Common myeloid progenitor, CD34-positive (primary cell): ENCODE measurements at regions not wholly inside any gene's neighbourhood (a gene's known extent, or its start where the extent isn't known, plus 50 kb on each side); places are given as distances from the start of the nearest gene placed in this dataset.
"Not testable (repeated sequence)": the region's sequence is repeated elsewhere in the genome, so short reads cannot be mapped to it uniquely, and the experiment has no call there.

Experiments used
- CTCF ChIA-PET: fragments of 350-600 bp; sonication (Branson Sonifier 250); formaldehyde crosslinking; loops from one replicate; lab custom pipeline; 2021; ENCODE audit warnings: antibody characterized with exemption; lab: Charles Lee
- POLR2A ChIA-PET: fragments of 350-600 bp; sonication (Branson Sonifier 250); formaldehyde crosslinking; loops from one replicate; lab custom pipeline; 2021; ENCODE audit warnings: antibody characterized with exemption; lab: Charles Lee
- DNase-seq, 3 donors: peaks; one replicate each; pipeline versions ENCODE4 v3.0.0 to v3.0.0-alpha.2; 2013
- H3K27ac ChIP-seq, 2 experiments: 1 replicate in 1 of 2; 2 replicates in 1 of 2; pipeline ENCODE4 v1.7.0; 2013; ENCODE audit warnings: inconsistent platforms in 2 of 2, low read length in 2 of 2, mild to moderate bottlenecking in 2 of 2, low read depth in 1 of 2, moderate library complexity in 1 of 2; ENCODE audit not compliant: severe bottlenecking in 2 of 2, insufficient read depth in 1 of 2, poor library complexity in 1 of 2
- H3K27me3 ChIP-seq, 5 experiments: replicated peaks in 2 of 5; 1 replicate in 3 of 5; 2 replicates in 2 of 5; pipeline versions ENCODE4 v1.6.1 to v1.7.0; 2013; ENCODE audit warnings: low read length in 4 of 5, mild to moderate bottlenecking in 2 of 5, moderate library complexity in 2 of 5, inconsistent platforms in 1 of 5; ENCODE audit not compliant: insufficient read depth in 5 of 5, control insufficient read depth in 4 of 5
- H3K36me3 ChIP-seq, 4 experiments: 1 replicate in 2 of 4; 2 replicates in 2 of 4; pipeline versions ENCODE4 v1.6.1 to v1.7.0; 2013; ENCODE audit warnings: low read length in 3 of 4, control low read depth in 1 of 4, mild to moderate bottlenecking in 1 of 4; ENCODE audit not compliant: control insufficient read depth in 4 of 4, insufficient read depth in 4 of 4
- H3K4me1 ChIP-seq, 4 experiments: 1 replicate in 3 of 4; 2 replicates in 1 of 4; pipeline versions ENCODE4 v1.6.1 to v1.7.1; 2013; ENCODE audit warnings: low read length in 3 of 4, mild to moderate bottlenecking in 3 of 4, control low read depth in 1 of 4, inconsistent platforms in 1 of 4, moderate library complexity in 1 of 4; ENCODE audit not compliant: control insufficient read depth in 4 of 4, insufficient read depth in 4 of 4; ENCODE audit errors: control extremely low read depth in 1 of 4
- H3K4me3 ChIP-seq, 7 experiments: 1 replicate in 4 of 7; 2 replicates in 3 of 7; pipeline versions ENCODE4 v1.5.1 to v1.7.0; 2013; ENCODE audit warnings: mild to moderate bottlenecking in 7 of 7, low read length in 6 of 7, moderate library complexity in 6 of 7, inconsistent platforms in 2 of 7, low read depth in 2 of 7, control low read depth in 1 of 7; ENCODE audit not compliant: insufficient read depth in 4 of 7, control insufficient read depth in 1 of 7; ENCODE audit errors: extremely low read depth in 1 of 7
- H3K9me3 ChIP-seq, 5 experiments: 1 replicate in 4 of 5; 2 replicates in 1 of 5; pipeline versions ENCODE4 v1.6.1 to v1.7.1; 2013; ENCODE audit warnings: low read length in 4 of 5, mild to moderate bottlenecking in 2 of 5, inconsistent platforms in 1 of 5, low read depth in 1 of 5, moderate library complexity in 1 of 5; ENCODE audit not compliant: control insufficient read depth in 4 of 5, insufficient read depth in 2 of 5; ENCODE audit errors: control extremely low read depth in 1 of 5
- WGBS: methylation state at CpG from one replicate; pipeline ENCODE4 v1.1.5; 2013; ENCODE audit not compliant: insufficient coverage; 5-methylcytosine and 5-hydroxymethylcytosine counted together

DNA sequence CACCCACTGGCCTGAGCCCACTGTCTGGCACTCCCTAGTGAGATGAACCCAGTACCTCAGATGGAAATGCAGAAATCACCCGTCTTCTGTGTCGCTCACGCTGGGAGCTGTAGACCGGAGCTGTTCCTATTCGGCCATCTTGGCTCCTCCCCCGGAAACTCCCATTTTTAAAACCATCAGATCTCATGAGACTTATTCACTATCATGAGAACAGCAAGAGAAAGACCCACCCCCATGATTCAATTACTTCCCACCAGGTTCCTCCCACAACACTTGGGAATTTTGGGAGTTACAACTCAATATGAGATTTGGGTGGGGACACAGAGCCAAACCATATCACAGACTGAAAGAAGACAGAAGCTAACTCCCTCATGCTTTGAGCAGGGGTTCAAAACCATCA is 134.5 kb downstream of the SLC39A8 start:
- no CpG with 5 or more reads among the region's 6 CpGs for WGBS
- H3K4me3 ChIP-seq, H3K4me1 ChIP-seq, H3K27ac ChIP-seq, H3K27me3 ChIP-seq, H3K36me3 ChIP-seq, CTCF ChIA-PET, DNase-seq, POLR2A ChIA-PET, H3K9me3 ChIP-seq: not testable (repeated sequence)

DNA sequence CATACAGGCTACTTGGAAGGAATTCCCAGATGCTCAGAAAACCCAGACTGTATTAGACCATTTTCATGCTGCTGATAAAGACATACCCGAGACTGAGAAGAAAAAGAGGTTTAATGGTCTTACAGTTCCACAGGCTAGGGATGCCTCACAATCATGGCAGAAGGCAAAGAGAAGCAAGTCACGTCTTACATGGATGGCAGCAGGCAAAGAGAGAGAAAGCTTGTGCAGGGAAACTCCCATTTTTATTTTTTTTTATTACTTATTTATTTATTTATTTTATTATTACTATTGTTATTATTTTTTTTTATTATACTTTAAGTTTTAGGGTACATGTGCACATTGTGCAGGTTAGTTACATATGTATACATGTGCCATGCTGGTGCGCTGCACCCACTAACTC is 140.6 kb downstream of the SLC39A8 start:
- H3K4me3 ChIP-seq, H3K36me3 ChIP-seq, H3K27ac ChIP-seq, POLR2A ChIA-PET, H3K9me3 ChIP-seq, DNase-seq, H3K27me3 ChIP-seq, H3K4me1 ChIP-seq, CTCF ChIA-PET: not testable (repeated sequence)
- 100% methylated on average over 1 of the region's 3 CpGs for WGBS

DNA sequence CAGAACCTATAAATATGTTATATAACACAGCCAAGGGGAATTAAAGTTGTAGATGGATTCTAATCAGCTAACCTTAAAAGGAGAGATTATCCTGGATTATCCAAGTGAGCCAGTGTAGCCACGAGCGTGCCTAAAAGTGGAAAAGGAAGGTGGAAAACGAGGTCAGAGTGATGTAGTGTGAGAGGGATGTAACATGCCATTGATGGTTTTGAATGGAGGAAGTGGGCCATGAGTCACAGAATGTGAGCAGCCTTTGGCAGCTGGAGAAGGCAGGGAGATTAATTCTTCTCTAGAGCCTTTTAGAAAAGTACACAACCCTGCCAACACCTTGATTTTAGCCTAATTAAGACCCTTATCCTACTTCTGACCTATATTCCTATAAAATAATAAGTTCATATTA is 149.1 kb downstream of the SLC39A8 start:
- Histone ChIP-seq H3K9me3 (no peaks in the 10 kb centered on the region), H3K27ac (no peak overlapping the region), H3K4me3 (no peak overlapping the region), H3K4me1 (peaks cover 0 to 12% (median 3%) of the 10 kb centered on the region in 4 experiments), H3K36me3 (no peaks in the 10 kb centered on the region), H3K27me3 (no peaks in the 10 kb centered on the region)
- CTCF ChIA-PET, result interaction anchor here (1.0 kb wide), 1 partner anchor 9 kb away, joined by 3 read pairs; no protein-coding TSS in a partner anchor
- POLR2A ChIA-PET, result no interaction called here
- whole genome bisulfite sequencing, result 29% methylated on average over 3 of the region's 3 CpGs
- peak; percentile 18 to 83 (median 68) for DNase-seq

DNA sequence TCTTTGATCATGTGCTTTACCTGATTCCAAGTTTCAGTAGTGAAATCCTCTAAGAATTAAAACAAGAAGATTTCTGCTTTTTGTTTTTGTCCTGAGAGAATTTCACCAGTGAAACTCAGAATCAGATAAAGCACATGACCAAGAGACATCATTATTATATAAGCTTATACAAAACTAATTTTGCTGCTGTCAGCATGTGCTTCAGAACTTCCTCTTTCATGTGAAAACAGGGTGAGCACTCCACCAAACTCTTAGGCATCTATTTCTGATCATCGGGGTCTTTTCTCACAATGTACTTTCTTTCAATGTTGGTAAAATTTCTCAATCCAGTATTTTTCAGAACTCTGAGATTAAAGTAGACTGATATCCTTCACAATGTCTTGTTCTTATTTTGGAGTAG is 152.1 kb downstream of the SLC39A8 start:
- Histone ChIP-seq H3K27me3 (no peaks in the 10 kb centered on the region), H3K9me3 (no peaks in the 10 kb centered on the region), H3K4me3 (no peak overlapping the region), H3K27ac (no peak overlapping the region), H3K4me1 (peaks cover 0 to 12% (median 3%) of the 10 kb centered on the region in 4 experiments), H3K36me3 (no peaks in the 10 kb centered on the region)
- POLR2A ChIA-PET, result no interaction called here
- peak; percentile 13 to 76 (median 57) for DNase-seq
- CTCF ChIA-PET, result no interaction called here
- WGBS, result no CpG with 5 or more reads among the region's 1 CpG

DNA sequence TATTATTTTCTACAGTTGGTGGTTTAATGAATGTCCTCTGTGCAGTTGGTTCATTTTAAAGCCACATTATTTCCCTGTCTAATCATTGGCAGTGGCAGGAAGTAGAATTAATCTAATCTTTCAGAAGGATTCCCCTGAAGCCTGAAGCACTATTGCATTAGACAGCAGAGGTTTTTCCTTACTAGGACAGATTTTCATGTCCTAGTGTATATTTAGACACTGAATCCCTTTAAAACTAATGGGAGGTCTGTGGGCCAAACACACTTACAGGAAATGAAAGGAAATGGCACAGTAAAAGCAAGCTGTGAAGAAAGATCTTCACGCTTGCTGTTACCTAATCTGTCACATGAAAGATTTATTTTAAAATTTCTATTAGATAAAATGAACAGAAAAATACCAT is 165.2 kb downstream of the SLC39A8 start:
- DNase-seq, result no peak
- no CpG with 5 or more reads among the region's 1 CpG for WGBS
- Histone ChIP-seq H3K36me3 (no peaks in the 10 kb centered on the region), H3K9me3 (no peaks in the 10 kb centered on the region), H3K4me3 (no peak overlapping the region), H3K27ac (no peak overlapping the region), H3K27me3 (no peaks in the 10 kb centered on the region), H3K4me1 (no peaks in the 10 kb centered on the region)
- ChIA-PET CTCF (no interaction called here), POLR2A (no interaction called here)

DNA sequence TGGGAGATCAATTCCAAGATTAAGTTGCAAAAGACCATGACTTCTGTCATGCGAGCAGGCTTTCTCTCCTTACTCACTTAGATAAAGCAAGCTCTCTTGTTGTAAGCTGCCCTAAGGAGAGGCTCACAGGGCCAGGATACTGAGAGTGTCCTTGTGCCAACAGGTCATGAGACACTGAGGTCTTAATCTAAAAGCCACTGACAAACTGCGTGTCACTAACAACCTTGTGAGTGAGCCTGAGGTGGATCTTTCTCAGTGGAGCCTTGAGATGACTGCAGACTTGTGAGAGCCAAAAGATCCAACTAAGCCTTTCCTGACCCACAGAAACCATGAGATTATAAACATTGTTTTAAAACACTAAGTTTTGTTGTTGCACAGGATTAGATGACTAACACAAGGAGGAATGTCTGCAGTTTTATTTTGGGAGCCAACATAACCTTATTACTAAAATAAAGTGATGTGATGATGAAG is 170.5 kb downstream of the SLC39A8 start:
- no peaks in the 10 kb centered on the region for H3K36me3 ChIP-seq
- POLR2A ChIA-PET, result no interaction called here
- WGBS, result 94% methylated on average over 2 of the region's 2 CpGs
- H3K4me1 ChIP-seq, result no peaks in the 10 kb centered on the region
- no peak for DNase-seq
- CTCF ChIA-PET, result no interaction called here
- H3K27me3 ChIP-seq, result no peaks in the 10 kb centered on the region
- no peaks in the 10 kb centered on the region for H3K9me3 ChIP-seq
- H3K4me3 ChIP-seq, result no peak overlapping the region
- no peak overlapping the region for H3K27ac ChIP-seq

DNA sequence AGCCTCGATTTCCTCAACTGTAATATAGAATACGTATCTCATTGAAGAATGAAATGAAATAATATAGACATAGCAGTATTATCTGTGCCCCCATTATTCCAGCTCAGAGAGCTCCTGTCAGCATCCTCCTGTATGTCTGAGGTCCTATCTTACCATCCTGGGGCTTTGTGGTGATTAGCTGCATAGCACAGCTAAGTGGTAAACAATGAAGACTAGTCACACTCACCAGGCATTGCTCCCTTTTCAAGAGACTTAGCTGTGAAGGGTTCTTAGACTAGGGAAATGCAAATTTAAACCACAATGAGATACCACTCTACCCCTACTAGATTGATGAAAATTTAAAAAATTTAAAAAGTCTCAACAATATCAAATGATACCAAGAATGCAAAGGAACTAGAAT is 172.9 kb downstream of the SLC39A8 start:
- Histone ChIP-seq H3K4me3 (no peak overlapping the region), H3K27me3 (no peaks in the 10 kb centered on the region), H3K27ac (no peak overlapping the region), H3K4me1 (no peaks in the 10 kb centered on the region), H3K9me3 (no peaks in the 10 kb centered on the region), H3K36me3 (no peaks in the 10 kb centered on the region)
- CTCF ChIA-PET, result interaction anchor here (1.3 kb wide), 1 partner anchor 11 kb away, joined by 3 read pairs; no protein-coding TSS in a partner anchor
- POLR2A ChIA-PET, result no interaction called here
- no peak for DNase-seq
- no CpG with 5 or more reads among the region's 2 CpGs for WGBS
